Activated naive CD4-positive, alpha-beta T cell treated with anti-CD3 and anti-CD28 coated beads, Interleukin-2, amount 50 U/mL, for 72 hours (primary cell): ENCODE measurements at regions not wholly inside any gene's neighbourhood (a gene's known extent, or its start where the extent isn't known, plus 50 kb on each side); places are given as distances from the start of the nearest gene placed in this dataset.

Experiments used
- ATAC-seq, 2 donors: fragments of 150-1000 bp; cut with Tn5 transposase; 2 replicates each; pipeline ENCODE4 v1.10.0; 2021; ENCODE audit warnings: mild to moderate bottlenecking in 2 of 2, moderate library complexity in 2 of 2
- DNase-seq, 2 donors: peaks; one replicate each; pipeline ENCODE4 v3.0.0; 2021 to 2022; ENCODE audit warnings: low spot score in 2 of 2
- H3K27ac Mint-ChIP-seq, 2 donors: one replicate each; pipeline ENCODE4 v1.8.0; 2022; ENCODE audit warnings: mild to moderate bottlenecking in 2 of 2, mixed read lengths in 2 of 2
- H3K36me3 Mint-ChIP-seq, 2 donors: one replicate each; pipeline ENCODE4 v1.8.0; 2022; ENCODE audit warnings: mixed read lengths in 2 of 2
- H3K9me3 Mint-ChIP-seq, 2 donors: one replicate each; pipeline ENCODE4 v1.8.0; 2022; ENCODE audit warnings: mixed read lengths in 2 of 2

- DNase-seq = no peak
- peaks cover 4 to 11% of the 10 kb centered on the region in 2 donors for H3K9me3 Mint-ChIP-seq
- no peak overlapping the region for H3K27ac Mint-ChIP-seq
- no peaks in the 10 kb centered on the region for H3K36me3 Mint-ChIP-seq
- ATAC-seq = no peak
Measured at GRCh38 chr2:228269351-228269750, 87.9 kb upstream of the SPHKAP start.

DNA sequence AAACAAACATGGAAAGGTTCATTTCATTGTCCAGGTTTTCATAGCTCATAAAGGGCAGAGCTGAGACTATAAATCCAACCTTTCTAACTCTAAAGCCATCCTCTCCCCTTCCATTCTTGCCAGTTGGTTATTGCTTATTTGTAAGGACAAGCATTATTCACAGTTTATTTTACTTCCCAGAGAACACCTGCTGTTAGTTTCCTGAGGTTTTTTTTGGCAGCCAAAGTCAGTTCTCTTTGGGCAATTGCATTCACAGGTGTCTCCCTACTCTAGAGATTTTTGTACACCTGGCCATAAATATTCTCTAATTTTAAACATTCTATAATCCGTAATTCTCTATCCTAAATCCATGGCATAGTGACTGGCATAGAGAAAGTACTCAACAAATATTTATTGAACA, 87.3 kb upstream of the SPHKAP start:
- H3K36me3 Mint-ChIP-seq = no peaks in the 10 kb centered on the region
- peaks cover 4 to 11% of the 10 kb centered on the region in 2 donors for H3K9me3 Mint-ChIP-seq
- H3K27ac Mint-ChIP-seq = no peak overlapping the region
- DNase-seq (no peak), ATAC-seq (no peak)

DNA sequence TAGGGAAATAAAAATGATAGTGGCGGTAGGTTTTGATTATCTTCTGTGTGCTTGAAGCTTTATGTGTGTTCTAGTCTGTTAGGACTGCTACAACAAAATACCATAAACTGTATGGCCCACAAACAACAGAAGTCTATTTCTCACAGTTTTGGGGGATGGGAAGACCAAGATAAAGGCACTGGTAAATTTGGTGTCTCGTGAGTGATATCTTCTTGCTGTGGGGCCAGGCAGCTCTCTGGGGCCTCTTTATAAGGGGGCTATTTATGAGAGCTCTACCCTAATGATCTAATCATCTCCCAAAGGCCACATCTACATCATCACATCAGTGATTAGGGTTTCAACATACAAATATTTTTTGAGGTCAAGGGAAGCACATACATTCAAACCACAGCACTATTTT, 86.8 kb upstream of the SPHKAP start:
- no peak for DNase-seq
- ATAC-seq = no peak
- Mint-ChIP-seq H3K9me3 (peaks cover 4 to 11% of the 10 kb centered on the region in 2 donors), H3K36me3 (no peaks in the 10 kb centered on the region), H3K27ac (no peak overlapping the region)

GRCh38 chr2:228263156-228263555, 81.7 kb upstream of the SPHKAP start:
- no peak for DNase-seq
- no peak overlapping the region for H3K27ac Mint-ChIP-seq
- H3K36me3 Mint-ChIP-seq = no peaks in the 10 kb centered on the region
- peaks cover 17% of the 10 kb centered on the region in 2 donors for H3K9me3 Mint-ChIP-seq
- ATAC-seq = peak; percentile 24 to 86

GRCh38 chr2:228261546-228261945, 80.1 kb upstream of the SPHKAP start:
- Mint-ChIP-seq H3K36me3 (no peaks in the 10 kb centered on the region), H3K9me3 (peaks cover 11 to 13% of the 10 kb centered on the region in 2 donors), H3K27ac (no peak overlapping the region)
- DNase-seq = no peak
- ATAC-seq = no peak

DNA sequence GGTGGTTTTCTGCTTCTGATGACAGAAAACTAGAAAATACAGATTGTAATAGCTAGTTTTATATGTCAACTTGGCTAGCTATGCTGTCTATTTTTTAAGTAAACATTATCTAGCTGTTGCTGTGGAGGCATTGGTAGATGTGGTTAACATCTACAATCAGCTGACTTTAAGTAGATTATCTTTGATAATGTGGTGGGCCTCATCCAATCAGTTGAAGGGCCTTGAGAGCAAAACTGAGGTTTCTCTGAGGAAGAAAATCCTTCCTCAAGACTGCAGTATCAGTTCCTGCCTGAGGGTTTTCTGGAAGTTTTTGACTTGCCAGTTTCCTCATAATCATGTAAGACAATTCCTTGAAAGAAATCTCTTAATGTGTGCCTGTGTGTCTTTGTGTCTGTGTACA, 75.9 kb upstream of the SPHKAP start:
- Mint-ChIP-seq H3K36me3 (no peaks in the 10 kb centered on the region), H3K27ac (no peak overlapping the region), H3K9me3 (peaks cover 6 to 13% of the 10 kb centered on the region in 2 donors)
- ATAC-seq (no peak), DNase-seq (no peak)

GRCh38 chr2:228253752-228254151, 72.3 kb upstream of the SPHKAP start:
- Mint-ChIP-seq H3K27ac (no peak overlapping the region), H3K36me3 (no peaks in the 10 kb centered on the region), H3K9me3 (peaks cover 4% of the 10 kb centered on the region in 2 donors)
- ATAC-seq = no peak
- no peak for DNase-seq

- Mint-ChIP-seq H3K36me3 (no peaks in the 10 kb centered on the region), H3K27ac (no peak overlapping the region), H3K9me3 (peaks cover 21 to 22% of the 10 kb centered on the region in 2 donors)
- DNase-seq (no peak), ATAC-seq (no peak)
Measured at GRCh38 chr2:228247335-228247734, 65.8 kb upstream of the SPHKAP start.

- Mint-ChIP-seq H3K27ac (no peak overlapping the region), H3K36me3 (no peaks in the 10 kb centered on the region), H3K9me3 (peaks cover 23 to 27% of the 10 kb centered on the region in 2 donors)
- DNase-seq (no peak), ATAC-seq (no peak)
Measured at GRCh38 chr2:228245601-228246000, 64.1 kb upstream of the SPHKAP start.

- ATAC-seq = no peak
- no peaks in the 10 kb centered on the region for H3K36me3 Mint-ChIP-seq
- peaks cover 11 to 19% of the 10 kb centered on the region in 2 donors for H3K9me3 Mint-ChIP-seq
Measured at GRCh38 chr2:228242591-228242990, 61.1 kb upstream of the SPHKAP start.

DNA sequence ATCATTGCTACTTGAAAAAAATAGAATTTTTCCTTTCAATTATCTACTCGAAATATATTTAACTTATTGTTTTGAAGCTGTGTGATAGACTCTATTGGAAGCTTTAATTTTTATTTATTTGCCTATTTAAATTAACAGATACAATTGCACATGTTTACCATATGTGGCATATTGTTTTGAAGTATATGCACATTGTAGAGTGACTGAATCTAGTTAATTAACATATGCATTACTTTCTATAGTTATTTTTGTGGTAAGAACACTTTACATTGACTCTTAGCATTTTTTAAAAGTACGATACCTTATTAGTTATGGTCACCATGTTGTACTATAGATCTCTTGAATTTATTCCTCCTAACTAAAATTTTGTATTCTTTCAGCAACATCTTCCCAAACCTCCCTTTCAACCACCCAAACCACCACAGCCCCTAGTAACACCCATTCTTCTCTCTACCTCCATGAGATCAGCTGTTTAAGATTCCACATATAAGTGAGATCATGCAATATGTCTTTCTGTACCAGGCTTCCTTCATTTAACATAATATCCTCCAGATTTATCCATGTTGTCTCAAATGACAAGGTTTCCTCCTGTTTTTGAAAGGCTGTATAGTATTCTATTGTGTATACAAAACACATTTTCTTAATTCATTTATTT, 58.5 kb upstream of the SPHKAP start:
- DNase-seq (no peak), ATAC-seq (no peak)
- peaks cover 11 to 14% of the 10 kb centered on the region in 2 donors for H3K9me3 Mint-ChIP-seq
- H3K27ac Mint-ChIP-seq = no peak overlapping the region
- no peaks in the 10 kb centered on the region for H3K36me3 Mint-ChIP-seq

More at GRCh38 chr2:228242591-228242990, 61.1 kb upstream of the SPHKAP start:
- H3K27ac Mint-ChIP-seq = no peak overlapping the region
- no peak for DNase-seq

GRCh38 chr2:228239207-228239906, 57.9 kb upstream of the SPHKAP start:
- H3K27ac Mint-ChIP-seq = no peak overlapping the region
- DNase-seq = no peak
- H3K9me3 Mint-ChIP-seq = peaks cover 11 to 14% of the 10 kb centered on the region in 2 donors
- ATAC-seq = no peak
- no peaks in the 10 kb centered on the region for H3K36me3 Mint-ChIP-seq
